SIG-M5 treated with dmso at 0.1 percent for 504 hours (cell line): ENCODE measurements at regions not wholly inside any gene's neighbourhood (a gene's known extent, or its start where the extent isn't known, plus 50 kb on each side); places are given as distances from the start of the nearest gene placed in this dataset.
"Not testable (repeated sequence)": the region's sequence is repeated elsewhere in the genome, so short reads cannot be mapped to it uniquely, and the experiment has no call there.

Experiments
- DNase-seq: peaks from one replicate; lab custom pipeline; 2025; ENCODE audit not compliant: unreplicated experiment; lab: John Stamatoyannopoulos, UW

DNA sequence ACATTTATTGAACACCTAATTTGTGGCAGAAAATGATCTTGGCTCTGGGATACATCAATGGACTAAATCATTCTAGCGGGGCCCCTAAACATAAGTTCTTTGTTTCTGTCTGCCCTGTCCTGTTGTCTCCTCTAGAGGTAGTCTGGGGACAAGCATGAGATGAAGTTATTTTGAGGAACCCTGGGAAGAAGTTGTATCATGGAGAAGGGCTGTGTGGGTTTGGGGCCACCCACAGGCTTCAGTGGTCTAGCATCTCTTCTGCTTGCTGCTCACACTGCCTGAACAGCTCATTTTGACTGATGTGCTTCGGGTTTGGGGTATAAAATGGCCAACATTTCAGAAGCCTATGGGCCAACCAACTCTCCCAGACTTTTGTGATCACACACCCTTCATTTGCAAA is 50.3 kb upstream of the OSBPL11 start:
- peak; percentile 12 for DNase-seq

DNA sequence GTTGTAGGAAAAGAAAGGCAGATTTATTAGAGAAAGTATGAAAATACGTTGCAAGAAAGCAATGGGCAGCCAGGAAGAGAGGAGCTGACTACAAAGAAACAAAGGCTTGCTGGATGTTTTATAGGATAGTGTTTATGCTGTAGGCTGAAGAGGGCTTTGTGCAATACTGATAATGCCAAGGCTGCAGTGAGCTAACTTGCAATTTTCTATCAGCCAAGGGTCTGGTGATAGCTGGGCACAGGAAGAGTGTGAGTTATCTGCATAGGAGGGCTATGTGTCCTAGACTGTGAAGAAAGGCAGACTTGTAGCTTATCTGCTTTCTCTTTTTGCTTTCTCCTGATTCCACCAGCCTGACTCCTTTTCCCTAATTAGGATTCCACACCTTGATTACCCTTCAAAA is 51.3 kb upstream of the OSBPL11 start:
- no peak for DNase-seq

DNA sequence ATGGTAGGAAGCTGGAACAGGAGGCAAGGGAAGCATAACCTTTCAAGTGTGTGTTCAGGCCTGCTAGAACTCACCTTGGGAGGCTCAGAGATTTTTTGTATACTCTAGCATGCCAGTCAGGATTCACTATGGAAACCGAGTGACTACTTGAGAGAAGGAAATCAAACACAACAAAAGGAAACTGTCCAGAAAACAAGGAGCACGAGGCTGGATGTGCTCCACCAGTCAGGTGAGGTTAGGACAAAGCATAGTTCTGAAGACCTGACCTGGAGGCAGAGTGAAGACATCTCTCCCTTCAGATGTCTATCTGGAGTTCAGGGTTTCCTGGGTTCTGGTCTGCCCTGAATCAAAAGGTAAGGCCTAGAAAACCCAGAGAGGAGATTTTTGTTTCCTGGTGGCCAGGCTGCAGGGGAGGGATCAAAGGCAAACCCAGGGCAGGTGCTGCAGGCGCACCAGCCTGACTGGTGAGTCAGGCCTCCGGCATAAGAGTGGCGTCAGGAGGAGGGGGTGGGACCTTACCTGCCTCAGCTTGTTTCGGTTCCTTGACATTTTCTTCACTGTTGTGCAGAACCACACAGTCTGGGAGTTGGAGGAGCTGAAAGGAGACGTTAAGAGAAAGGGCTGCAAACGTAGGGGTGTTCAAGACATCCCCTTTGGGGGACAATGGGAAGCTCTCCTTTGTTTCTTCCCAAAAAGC is 52.2 kb upstream of the OSBPL11 start:
- peak; percentile 56 for DNase-seq

DNA sequence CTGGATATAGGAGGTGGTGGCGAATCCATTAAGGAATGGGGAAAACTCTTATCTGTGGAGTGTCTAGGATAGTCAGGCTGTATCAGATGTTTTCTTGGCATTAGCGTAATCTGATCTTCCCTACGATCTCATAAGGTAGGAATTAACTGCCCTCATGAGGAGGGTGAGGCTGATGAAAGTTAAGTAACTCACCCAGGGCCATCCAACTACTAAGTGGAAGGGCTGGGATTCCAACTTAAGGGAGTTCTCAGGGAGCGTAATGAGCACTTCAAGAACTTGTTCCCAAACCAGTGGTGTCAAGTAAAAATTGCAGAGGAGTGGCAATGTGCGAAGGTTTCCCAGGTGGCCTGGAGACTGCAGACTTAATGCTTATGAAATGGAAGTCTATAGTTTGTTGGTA is 55.9 kb upstream of the OSBPL11 start:
- DNase-seq = no peak

DNA sequence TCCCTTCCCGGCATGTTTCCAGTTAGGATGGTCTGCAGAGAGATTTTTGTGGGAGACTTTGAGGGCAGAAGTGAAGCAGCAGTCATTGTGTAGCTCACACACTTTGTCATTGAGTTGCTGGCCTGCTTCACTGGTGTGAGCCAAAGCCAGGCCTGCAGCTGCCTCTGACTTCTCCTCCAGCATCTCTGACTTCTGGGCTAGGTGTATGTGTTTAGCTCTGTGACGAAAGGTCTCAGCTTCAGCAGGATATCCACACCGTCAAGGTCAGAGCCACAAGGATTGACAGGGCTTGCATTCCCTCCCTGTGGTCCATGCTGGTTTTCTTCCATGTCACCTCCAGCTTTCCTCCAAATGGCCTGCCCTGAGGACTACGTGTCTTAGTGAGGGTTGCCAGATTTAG is 57.1 kb upstream of the OSBPL11 start:
- no peak for DNase-seq

DNA sequence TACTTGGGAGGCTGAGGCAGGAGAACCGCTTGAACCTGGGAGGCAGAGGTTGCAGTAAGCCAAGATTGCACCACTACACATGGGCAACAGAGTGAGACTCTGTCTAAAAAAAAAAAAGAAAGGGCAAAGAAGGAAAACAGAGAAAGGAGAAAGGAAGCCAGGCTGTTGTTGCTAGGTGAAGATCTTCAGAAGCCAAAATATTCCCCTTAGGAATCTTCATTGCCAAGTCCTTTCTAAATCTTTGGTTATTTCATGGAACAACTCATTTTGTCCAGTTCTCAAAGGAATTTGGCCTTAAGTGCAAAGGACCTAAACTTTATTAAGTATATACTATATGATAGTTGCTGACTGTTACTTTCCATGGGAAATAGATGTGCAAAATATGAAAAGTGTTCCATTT is 59.2 kb upstream of the OSBPL11 start:
- no peak for DNase-seq

DNA sequence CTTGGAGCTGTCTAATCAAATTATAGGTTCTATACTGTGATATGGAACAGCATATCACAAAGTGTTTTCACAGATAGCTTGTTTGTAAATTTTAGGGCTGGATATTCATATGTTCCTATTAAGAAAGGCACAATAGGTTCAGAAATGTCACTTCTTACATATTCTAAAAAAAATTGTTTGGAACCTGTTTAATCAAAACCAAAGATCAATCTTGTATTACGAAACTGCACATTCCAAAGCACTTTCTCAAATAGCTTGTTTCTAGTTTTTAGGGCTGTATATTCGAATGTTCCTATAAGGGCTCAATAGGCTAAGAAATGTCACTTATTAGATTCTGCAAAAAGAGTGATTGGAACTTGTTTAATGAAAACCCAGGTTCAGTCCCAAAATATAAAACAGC is 67.4 kb upstream of the OSBPL11 start:
- no peak for DNase-seq

DNA sequence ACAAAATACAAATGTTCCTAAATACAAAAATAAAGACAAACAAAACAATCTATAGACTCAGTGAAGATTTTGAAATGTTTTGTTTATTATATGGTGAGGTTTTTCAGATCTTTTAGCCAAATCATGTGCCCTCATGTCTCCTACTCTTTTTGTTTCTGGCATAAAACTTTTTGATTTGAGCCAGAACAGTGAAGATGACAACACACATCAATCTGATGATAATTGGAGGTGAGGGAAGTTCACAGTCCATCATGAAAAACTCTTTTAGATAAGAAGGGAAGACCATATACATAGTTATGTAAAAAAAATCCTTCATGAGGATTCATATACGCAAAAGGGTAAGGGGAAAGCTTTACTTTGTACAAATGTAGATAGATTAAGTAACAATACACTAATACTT is 75.1 kb upstream of the OSBPL11 start:
- DNase-seq = no peak

DNA sequence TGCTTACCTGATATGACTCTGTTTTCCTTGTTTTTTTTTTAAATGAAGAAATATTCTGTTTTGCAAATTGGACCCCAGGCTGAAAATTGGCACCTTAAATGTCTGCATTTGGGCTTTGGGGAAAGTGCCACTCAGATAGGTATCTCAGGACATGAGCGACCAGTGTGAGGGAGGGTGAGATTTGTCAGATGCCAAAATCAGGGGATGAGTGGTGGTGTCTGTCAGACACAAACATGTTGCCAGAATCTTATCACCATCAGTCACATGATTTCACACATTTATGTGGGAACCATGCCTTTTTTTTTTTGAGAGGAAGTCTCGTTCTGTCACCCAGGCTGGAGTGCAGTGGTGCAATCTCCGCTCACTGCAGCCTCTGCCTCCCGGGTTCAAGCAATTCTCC is 75.6 kb upstream of the OSBPL11 start:
- DNase-seq = no peak

DNA sequence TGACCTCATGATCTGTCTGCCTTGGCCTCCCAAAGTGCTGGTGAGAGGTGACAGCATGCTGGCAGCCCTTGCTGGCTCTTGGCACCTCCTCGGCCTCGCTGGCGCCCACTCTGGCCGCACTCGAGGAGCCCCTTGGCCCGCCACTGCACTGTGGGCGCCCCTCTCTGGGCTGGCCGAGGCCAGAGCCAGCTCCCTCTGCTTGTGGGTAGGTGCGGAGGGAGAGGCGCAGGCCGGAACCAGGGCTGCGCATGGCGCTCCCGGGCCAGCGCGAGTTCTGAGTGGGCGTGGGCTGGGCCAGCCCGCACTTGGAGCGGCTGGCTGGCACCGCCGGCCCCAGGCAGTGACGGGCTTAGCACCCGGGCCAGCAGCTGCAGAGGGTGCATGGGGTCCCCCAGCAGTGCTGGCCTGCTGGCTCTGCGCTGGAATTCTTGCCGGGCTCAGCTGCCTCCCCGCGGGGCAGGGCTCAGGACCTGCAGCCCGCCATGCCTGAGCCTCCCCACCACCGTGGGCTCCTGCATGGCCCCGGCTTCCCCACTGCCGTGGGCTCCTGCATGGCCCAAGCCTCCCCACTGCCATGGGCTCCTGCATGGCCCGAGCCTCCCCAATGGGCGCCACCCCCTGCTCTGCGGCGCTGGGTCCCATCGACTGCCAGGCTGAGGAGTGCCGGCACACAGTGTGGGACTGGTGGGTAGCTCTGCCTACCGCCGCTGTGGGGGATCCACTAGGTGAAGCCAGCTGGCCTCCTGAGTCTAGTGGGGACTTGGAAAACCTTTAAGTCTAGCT is 76.4 kb upstream of the OSBPL11 start:
- no peak for DNase-seq

DNA sequence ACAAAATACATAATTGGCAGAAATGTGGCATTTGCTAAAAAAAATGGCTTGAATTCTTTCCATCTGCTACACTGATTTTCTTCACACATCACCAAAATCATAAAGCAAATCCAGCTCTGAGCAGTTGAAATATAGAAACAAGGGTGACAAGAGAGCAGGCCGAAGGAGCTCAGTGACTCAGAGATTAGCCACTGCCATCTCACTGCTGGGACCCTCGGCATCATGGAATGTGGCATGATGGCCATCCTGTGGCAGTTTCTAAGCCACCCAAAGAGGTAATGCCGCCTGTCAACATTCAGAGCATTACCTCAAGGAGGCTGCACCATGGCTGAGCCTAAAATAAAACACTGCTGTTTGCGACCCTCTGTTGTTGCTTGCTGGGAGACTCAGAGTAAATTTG is 80.5 kb upstream of the OSBPL11 start:
- no peak for DNase-seq

DNA sequence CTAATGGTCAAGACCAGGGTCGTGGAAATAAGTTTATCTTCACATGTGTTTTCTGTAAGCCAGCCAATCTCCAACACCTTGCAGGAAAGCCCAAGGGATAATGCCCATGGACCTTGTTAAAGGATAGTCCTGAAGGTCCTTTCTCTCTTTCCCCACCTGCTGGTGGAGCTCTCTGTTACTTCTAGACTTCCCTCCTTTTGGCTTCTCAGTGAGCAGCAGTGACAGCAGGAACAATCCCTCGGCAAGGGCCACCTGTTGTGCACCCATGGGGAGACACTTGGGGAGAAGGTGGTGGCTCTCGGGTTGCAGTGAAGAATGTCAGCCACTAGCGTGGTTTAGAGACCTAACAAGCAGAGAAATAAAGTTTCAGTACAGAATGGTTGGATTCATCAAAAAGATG is 84.0 kb upstream of the OSBPL11 start:
- peak; percentile 19 for DNase-seq

DNA sequence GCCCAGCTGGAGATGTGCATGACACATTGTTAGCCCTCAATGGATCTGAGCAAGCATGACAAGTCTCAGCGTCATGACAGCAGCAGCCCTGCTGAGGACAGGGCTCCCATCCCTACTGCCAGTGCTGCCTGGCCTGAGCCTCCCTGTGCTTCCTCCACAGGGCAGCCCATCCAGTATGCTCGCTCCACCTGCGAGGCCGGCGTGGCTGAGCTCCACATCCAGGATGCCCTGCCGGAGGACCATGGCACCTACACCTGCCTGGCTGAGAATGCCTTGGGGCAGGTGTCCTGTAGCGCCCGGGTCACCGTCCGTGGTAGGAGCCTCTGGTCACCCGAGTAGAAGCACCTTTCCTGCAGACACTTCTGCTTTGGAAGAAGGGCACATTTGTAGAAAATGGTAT is 85.8 kb upstream of the OSBPL11 start:
- DNase-seq = no peak

DNA sequence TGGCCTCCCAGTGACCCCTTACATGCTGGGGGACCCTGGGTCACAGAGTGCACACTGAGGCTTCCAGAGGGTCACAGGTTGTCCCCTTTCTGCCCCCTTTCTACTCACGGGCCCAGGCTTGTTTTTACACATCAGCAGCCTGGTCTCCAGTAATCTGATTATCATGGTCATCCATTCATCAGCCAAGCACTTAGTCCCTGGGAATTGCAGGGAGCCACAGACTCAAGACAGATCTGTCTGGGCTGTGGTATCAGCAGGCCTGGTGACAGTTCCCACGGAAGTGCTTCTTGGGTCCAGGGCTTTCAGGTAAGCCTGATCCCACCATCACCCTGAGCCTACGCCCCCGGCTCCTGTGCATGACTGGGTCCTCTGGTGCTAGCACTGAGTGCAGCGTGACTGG is 86.6 kb upstream of the OSBPL11 start:
- not testable (repeated sequence) for DNase-seq

DNA sequence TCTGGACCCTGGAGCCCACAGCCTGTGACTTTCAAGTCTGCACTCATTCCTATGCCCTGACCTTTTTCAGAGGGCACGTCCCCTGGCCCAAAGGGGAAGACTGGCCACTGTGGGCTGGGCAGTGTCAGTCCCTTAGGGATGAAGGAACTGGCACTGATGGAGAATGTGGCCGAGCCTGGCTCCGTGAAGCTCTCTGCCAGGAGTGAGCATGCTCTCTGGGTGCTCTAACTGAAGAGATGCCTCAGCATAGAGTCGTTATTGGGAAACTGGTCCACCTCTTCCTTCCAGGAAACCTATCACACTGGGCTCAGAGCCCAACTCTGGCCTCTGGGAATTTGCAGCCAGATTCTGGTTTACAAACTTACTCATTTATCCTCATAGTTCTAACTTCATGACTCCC is 87.3 kb upstream of the OSBPL11 start:
- DNase-seq = not testable (repeated sequence)

DNA sequence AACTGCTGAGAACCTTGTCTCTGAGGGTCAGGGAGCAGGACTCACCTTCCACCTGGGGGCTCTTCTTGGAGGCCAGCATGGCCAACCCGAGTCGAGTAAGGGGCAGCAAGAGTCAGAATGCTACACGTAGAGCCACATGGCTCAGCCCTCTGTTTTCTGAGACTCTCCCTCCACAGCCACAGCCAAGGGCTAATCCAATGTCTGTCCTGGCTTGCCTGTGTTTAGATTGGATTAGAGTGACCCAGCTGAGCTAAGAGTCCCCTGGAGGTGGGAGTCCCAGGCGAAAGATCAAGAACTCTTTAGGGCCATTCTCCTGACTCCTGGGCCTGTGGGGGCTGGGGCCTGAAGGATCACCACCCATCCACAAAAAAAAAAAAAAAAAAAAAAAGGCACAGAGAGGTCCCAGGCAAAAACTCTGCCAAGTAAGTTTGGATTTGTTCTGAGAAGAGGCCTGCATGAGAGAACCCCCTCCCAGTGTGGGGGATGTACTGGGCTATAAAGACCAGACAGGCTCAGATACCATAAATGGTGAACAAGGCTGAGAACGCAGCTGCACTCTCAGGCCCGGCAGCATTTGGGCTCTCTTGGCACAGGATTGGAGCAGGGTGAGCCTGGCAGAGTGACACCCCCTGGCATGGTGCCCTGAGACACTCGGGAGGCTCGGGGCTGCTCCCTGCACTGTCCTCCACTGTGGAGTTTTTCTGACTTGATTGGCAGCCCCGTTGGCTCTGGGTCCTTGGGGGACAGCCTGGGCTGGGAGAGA is 88.0 kb upstream of the OSBPL11 start:
- no peak for DNase-seq

DNA sequence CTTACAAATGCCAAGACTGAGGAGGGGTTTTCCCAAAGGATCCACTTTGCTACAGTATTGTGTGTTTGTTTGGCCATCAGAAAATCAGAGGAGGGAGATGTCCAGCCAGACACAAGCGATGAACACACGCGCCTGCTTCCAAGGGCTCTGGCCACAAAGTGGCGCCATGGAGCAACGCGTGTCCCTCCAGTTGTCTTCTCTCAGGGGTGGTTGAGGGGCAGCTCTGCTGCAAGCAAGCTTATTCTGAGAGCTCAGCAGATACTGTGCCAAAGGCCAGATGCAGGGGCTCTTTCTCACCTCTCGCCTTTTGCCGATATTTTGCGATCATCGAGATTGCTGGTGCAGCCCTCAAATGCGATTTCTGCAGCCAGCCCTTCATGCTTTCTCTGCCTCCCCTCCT is 88.9 kb upstream of the OSBPL11 start:
- no peak for DNase-seq

DNA sequence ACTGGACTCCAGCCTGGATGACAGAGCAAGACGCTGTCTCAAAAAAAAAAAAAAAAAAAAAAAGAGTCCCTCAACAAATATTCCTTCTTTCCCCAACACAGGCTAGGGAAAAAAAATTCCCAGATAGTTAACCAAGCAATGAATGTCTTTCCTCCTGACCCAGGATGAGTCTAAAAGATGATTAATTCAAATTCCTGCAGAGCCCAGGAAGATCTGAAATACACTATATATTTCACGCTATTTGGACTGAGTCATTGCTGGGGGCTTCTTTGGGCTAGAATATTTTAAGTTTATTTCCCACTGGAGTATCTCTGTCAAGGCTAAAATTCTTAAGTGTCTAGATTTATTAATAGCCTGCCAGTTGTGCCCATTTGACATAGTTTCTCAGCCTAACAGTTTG is 90.4 kb upstream of the OSBPL11 start:
- DNase-seq = not testable (repeated sequence)

DNA sequence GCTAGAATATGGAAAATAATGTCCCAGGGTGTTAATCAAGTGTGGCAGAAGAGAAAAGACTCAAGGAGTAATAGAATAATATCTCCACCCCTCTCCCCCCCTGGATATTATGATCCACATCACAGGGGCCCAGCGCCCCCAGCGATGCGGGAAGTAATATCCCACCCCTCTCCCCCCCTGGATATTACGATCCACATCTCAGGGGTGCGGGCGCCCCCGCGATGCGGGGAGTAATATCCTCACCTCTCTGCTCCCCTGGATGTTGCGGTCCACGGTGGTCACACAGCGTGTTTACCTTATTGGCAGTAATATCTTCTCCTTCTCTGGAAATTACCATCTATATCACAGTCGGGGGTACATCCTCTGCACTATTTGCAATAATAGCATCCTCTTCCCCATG is 97.1 kb upstream of the OSBPL11 start:
- no peak for DNase-seq

DNA sequence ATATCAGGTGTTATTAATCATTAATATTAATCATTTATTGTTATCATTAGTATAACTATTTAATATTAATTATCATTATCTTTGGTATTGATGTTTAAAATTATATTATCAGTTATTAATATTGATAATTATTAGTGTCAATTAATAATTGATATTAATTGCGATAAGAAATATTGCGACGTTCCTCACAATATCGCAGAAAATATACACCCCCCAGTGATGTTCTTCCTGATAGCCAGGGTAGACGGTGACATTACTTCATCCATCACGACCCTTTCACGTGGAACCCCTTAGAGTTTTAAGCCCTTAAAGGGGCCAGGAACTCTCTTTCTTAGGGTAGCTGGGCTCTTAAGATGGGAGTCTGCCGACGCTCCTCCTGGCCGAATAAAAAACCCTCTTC is 98.6 kb upstream of the OSBPL11 start:
- DNase-seq = no peak

DNA sequence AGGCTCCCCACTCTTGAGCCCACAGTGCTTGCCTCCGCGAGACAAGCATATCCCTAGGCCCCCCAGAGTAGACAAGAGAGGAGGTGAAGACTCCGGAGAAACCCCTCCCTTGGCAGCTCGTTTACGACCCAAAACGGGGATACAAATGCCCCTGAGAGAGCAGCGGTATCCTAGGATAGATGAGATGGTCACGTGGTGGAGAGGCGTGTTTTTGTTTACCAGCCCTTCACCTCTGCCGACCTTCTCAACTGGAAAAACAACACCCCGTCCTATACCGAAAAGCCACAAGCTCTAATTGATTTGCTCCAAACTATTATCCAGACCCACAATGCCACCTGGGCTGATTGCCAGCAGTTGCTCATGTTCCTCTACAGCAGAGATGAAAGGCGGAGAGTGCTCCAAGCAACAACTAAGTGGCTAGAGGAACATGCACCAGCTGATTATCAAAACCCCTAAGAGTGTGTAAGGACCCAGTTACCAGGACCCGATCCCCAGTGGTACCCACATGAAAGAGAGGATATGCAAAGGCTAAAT is 99.5 kb upstream of the OSBPL11 start:
- DNase-seq = no peak

DNA sequence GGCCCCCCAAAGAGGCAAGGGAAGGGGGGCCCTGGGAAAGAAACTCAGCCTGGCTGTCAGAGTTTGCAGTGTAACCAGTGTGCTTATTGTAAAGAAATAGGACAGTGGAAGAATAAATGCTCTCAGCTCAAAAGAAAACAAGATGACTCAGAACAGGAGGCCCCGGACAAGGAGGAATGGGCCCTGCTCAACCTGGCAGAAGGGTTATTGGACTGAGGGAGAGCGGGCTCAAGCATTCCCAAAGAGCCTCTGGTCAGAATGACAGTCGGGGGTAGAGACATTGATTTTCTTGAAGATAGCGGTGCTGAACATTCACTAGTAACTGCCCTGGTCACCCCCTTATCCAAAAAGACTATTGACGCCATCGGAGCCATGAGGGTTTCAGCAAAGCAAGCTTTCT is 100.4 kb upstream of the OSBPL11 start:
- no peak for DNase-seq
